GM20000 (cell line): ENCODE measurements at regions not wholly inside any gene's neighbourhood (a gene's known extent, or its start where the extent isn't known, plus 50 kb on each side); places are given as distances from the start of the nearest gene placed in this dataset.
"Not testable (repeated sequence)": the region's sequence is repeated elsewhere in the genome, so short reads cannot be mapped to it uniquely, and the experiment has no call there.

Experiments used
- DNase-seq: peaks from one replicate; pipeline ENCODE4 v3.0.0; 2012; ENCODE audit warnings: low spot score
- CTCF ChIP-seq: IDR thresholded peaks from 2 replicates; pipeline ENCODE4 v1.5.1; 2012; ENCODE audit warnings: mild to moderate bottlenecking, control low read depth; ENCODE audit errors: extremely low read depth, missing control alignments

- TF ChIP-seq CTCF: no peak
- DNase-seq: no peak
Measured at GRCh38 chr11:95413761-95414160, 182.8 kb upstream of the SESN3 start.

- DNase-seq: no peak
Measured at GRCh38 chr11:95413021-95413420, 182.0 kb upstream of the SESN3 start.

GRCh38 chr11:95412074-95412473 is 181.1 kb upstream of the SESN3 start:
- no peak for DNase-seq
- no peak for TF ChIP-seq CTCF

More at GRCh38 chr11:95413021-95413420, 182.0 kb upstream of the SESN3 start:
- no peak for TF ChIP-seq CTCF

- not testable (repeated sequence) for DNase-seq
Measured at GRCh38 chr11:95410707-95411106, 179.7 kb upstream of the SESN3 start.

GRCh38 chr11:95406271-95406670 is 175.3 kb upstream of the SESN3 start:
- DNase-seq: no peak
- no peak for TF ChIP-seq CTCF

- no peak for TF ChIP-seq CTCF
- DNase-seq: no peak
Measured at GRCh38 chr11:95404370-95404769, 173.4 kb upstream of the SESN3 start.

- no peak for DNase-seq
- no peak for TF ChIP-seq CTCF
Measured at GRCh38 chr11:95398437-95399112, 167.6 kb upstream of the SESN3 start.

GRCh38 chr11:95392644-95393043 is 161.6 kb upstream of the SESN3 start:
- TF ChIP-seq CTCF: no peak
- DNase-seq: no peak
